CD4-positive, alpha-beta T cell treated with Interleukin-15 for 1 hour (primary cell): ENCODE measurements at regions not wholly inside any gene's neighbourhood (a gene's known extent, or its start where the extent isn't known, plus 50 kb on each side); places are given as distances from the start of the nearest gene placed in this dataset.
A peak's percentile ranks its signal among the peaks of the same experiment; 100 is the strongest.

Experiments used
- DNase-seq: peaks from one replicate; pipeline ENCODE4 v3.0.0-alpha.2; 2020

GRCh38 chr1:87894062-87894461 is 565.4 kb downstream of the LMO4 start:
- no peak for DNase-seq

GRCh38 chr1:87897481-87897880 is 568.8 kb downstream of the LMO4 start:
- DNase-seq, result no peak

GRCh38 chr1:87898431-87898830 is 569.8 kb downstream of the LMO4 start:
- no peak for DNase-seq

GRCh38 chr1:87899017-87899416 is 570.3 kb downstream of the LMO4 start:
- DNase-seq, result no peak

- no peak for DNase-seq
Observed at GRCh38 chr1:87899746-87900145, 571.1 kb downstream of the LMO4 start.

GRCh38 chr1:87902830-87903229 is 574.1 kb downstream of the LMO4 start:
- peak; percentile 35 for DNase-seq

GRCh38 chr1:87903242-87903641 is 574.6 kb downstream of the LMO4 start:
- no peak for DNase-seq

GRCh38 chr1:87904651-87905050 is 576.0 kb downstream of the LMO4 start:
- no peak for DNase-seq

- DNase-seq, result no peak
Observed at GRCh38 chr1:87905651-87906050, 577.0 kb downstream of the LMO4 start.

- DNase-seq, result no peak
Observed at GRCh38 chr1:87906078-87906477, 577.4 kb downstream of the LMO4 start.

- no peak for DNase-seq
Observed at GRCh38 chr1:87913361-87913760, 584.7 kb downstream of the LMO4 start.

- no peak for DNase-seq
Observed at GRCh38 chr1:87914396-87914795, 585.7 kb downstream of the LMO4 start.

GRCh38 chr1:87915771-87916170 is 587.1 kb downstream of the LMO4 start:
- no peak for DNase-seq

GRCh38 chr1:87916965-87917364 is 588.3 kb downstream of the LMO4 start:
- no peak for DNase-seq

- no peak for DNase-seq
Observed at GRCh38 chr1:87918398-87918797, 589.7 kb downstream of the LMO4 start.

GRCh38 chr1:87922885-87923284 is 594.2 kb downstream of the LMO4 start:
- no peak for DNase-seq

- DNase-seq, result no peak
Observed at GRCh38 chr1:87926131-87926830, 597.6 kb downstream of the LMO4 start.

- no peak for DNase-seq
Observed at GRCh38 chr1:87926921-87927320, 598.2 kb downstream of the LMO4 start.

GRCh38 chr1:87927391-87928280 is 599.0 kb downstream of the LMO4 start:
- no peak for DNase-seq

- no peak for DNase-seq
Observed at GRCh38 chr1:87928623-87929022, 599.9 kb downstream of the LMO4 start.

GRCh38 chr1:87929906-87930305 is 601.2 kb downstream of the LMO4 start:
- no peak for DNase-seq

GRCh38 chr1:87930796-87931195 is 602.1 kb downstream of the LMO4 start:
- DNase-seq, result no peak

GRCh38 chr1:87933171-87933570 is 604.5 kb downstream of the LMO4 start:
- no peak for DNase-seq

GRCh38 chr1:87935130-87935529 is 606.5 kb downstream of the LMO4 start:
- DNase-seq, result no peak
